Thoracic aorta (tissue), 2 donors: ENCODE measurements at regions not wholly inside any gene's neighbourhood (a gene's known extent, or its start where the extent isn't known, plus 50 kb on each side); places are given as distances from the start of the nearest gene placed in this dataset.
A peak's percentile ranks its signal among the peaks of the same experiment; 100 is the strongest.

ENCODE experiments used
- ATAC-seq: fragments of 150-250 bp; one replicate; pipeline ENCODE4 v1.8.0; 2017; ENCODE audit warnings: low read depth; ENCODE audit not compliant: insufficient number of reproducible peaks, low FRiP score
- DNase-seq: peaks from one replicate; pipeline ENCODE4 v3.0.0-alpha.2; 2020; ENCODE audit warnings: low spot score
- H3K27ac ChIP-seq, 2 donors: fragments of 200-600 bp; sonication (generic); 1 replicate in 1 of 2; 2 replicates in 1 of 2; pipeline ENCODE4 v1.5.1; 2016; ENCODE audit warnings: mild to moderate bottlenecking in 2 of 2, moderate library complexity in 2 of 2
- H3K27me3 ChIP-seq: fragments of 200-600 bp; sonication (generic); replicated peaks from 2 replicates; pipeline ENCODE4 v1.6.0; 2016; ENCODE audit warnings: mild to moderate bottlenecking; ENCODE audit not compliant: insufficient read depth
- H3K36me3 ChIP-seq: fragments of 200-600 bp; sonication (generic); one replicate; pipeline ENCODE4 v1.5.1; 2016
- H3K4me1 ChIP-seq, 2 donors: fragments of 200-600 bp; sonication (generic); 1 replicate in 1 of 2; 2 replicates in 1 of 2; pipeline versions ENCODE4 v1.5.1 to v1.6.0; 2016; ENCODE audit warnings: low read depth in 2 of 2, mild to moderate bottlenecking in 1 of 2; ENCODE audit not compliant: control insufficient read depth in 1 of 2
- H3K4me3 ChIP-seq: fragments of 200-600 bp; sonication (generic); 2 replicates; pipeline ENCODE4 v1.5.1; 2016; ENCODE audit warnings: mild to moderate bottlenecking
- H3K9me3 ChIP-seq: fragments of 200-600 bp; sonication (generic); 2 replicates; pipeline ENCODE4 v1.5.1; 2016
- CTCF ChIP-seq: fragments of 200-600 bp; sonication (generic); IDR thresholded peaks from one replicate; pipeline ENCODE4 v1.5.1; 2019; ENCODE audit warnings: antibody characterized with exemption

GRCh38 chr2:236772220-236772837 lies 202.7 kb downstream of the ACKR3 start:
- no peak for TF ChIP-seq CTCF
- Histone ChIP-seq H3K36me3 (no peaks in the 10 kb centered on the region), H3K27ac (no peak overlapping the region), H3K4me3 (no peak overlapping the region), H3K4me1 (peaks cover 4 to 24% of the 10 kb centered on the region in 2 donors), H3K27me3 (peaks cover 2% of the 10 kb centered on the region), H3K9me3 (no peaks in the 10 kb centered on the region)
- DNase-seq (no peak), ATAC-seq (no peak)

GRCh38 chr2:236773206-236773605 lies 203.6 kb downstream of the ACKR3 start:
- DNase-seq = no peak
- no peaks in the 10 kb centered on the region for H3K36me3 ChIP-seq
- no peak overlapping the region for H3K4me3 ChIP-seq
- no peaks in the 10 kb centered on the region for H3K27me3 ChIP-seq
- no peak overlapping the region for H3K27ac ChIP-seq
- H3K9me3 ChIP-seq = no peaks in the 10 kb centered on the region
- ATAC-seq = no peak
- no peak for TF ChIP-seq CTCF
- peaks cover 4 to 27% of the 10 kb centered on the region in 2 donors for H3K4me1 ChIP-seq

GRCh38 chr2:236774171-236774570 lies 204.5 kb downstream of the ACKR3 start:
- Histone ChIP-seq H3K4me1 (peaks cover 4 to 27% of the 10 kb centered on the region in 2 donors), H3K27me3 (no peaks in the 10 kb centered on the region), H3K4me3 (no peak overlapping the region), H3K27ac (no peak overlapping the region), H3K9me3 (no peaks in the 10 kb centered on the region), H3K36me3 (no peaks in the 10 kb centered on the region)
- DNase-seq = no peak
- no peak for TF ChIP-seq CTCF
- no peak for ATAC-seq

GRCh38 chr2:236775511-236775910 lies 205.9 kb downstream of the ACKR3 start:
- ATAC-seq (no peak), DNase-seq (no peak)
- H3K36me3 ChIP-seq = no peaks in the 10 kb centered on the region
- H3K27me3 ChIP-seq = no peaks in the 10 kb centered on the region
- no peak overlapping the region for H3K4me3 ChIP-seq
- H3K4me1 ChIP-seq = peaks cover 4 to 27% of the 10 kb centered on the region in 2 donors
- no peak for TF ChIP-seq CTCF
- no peak overlapping the region for H3K27ac ChIP-seq
- H3K9me3 ChIP-seq = no peaks in the 10 kb centered on the region

- Histone ChIP-seq H3K27me3 (no peaks in the 10 kb centered on the region), H3K4me1 (peaks cover 4 to 27% of the 10 kb centered on the region in 2 donors), H3K27ac (peak overlapping the region; percentile 48 to 52), H3K36me3 (no peaks in the 10 kb centered on the region), H3K9me3 (no peaks in the 10 kb centered on the region), H3K4me3 (no peak overlapping the region)
- no peak for DNase-seq
- no peak for ATAC-seq
- no peak for TF ChIP-seq CTCF
Observed at GRCh38 chr2:236776206-236776605, 206.6 kb downstream of the ACKR3 start.
